B cell (primary cell): ENCODE measurements at regions not wholly inside any gene's neighbourhood (a gene's known extent, or its start where the extent isn't known, plus 50 kb on each side); places are given as distances from the start of the nearest gene placed in this dataset.

ENCODE experiments used
- ATAC-seq: fragments of 200-7000 bp; cut with Tn5 transposase; one replicate; pipeline ENCODE4 v1.10.0; 2021; ENCODE audit warnings: low read depth, mild to moderate bottlenecking, moderate number of reproducible peaks, moderate library complexity
- CTCF ChIA-PET: fragments of 350-600 bp; sonication (Branson Sonifier 250); formaldehyde crosslinking; loops from one replicate; lab custom pipeline; 2021; ENCODE audit warnings: antibody characterized with exemption, inconsistent platforms; lab: Charles Lee
- POLR2A ChIA-PET: fragments of 350-600 bp; sonication (Branson Sonifier 250); formaldehyde crosslinking; loops from one replicate; lab custom pipeline; 2021; ENCODE audit warnings: antibody characterized with exemption; lab: Charles Lee
- DNase-seq: peaks from one replicate; pipeline ENCODE4 v3.0.0; 2013
- H2AFZ ChIP-seq: 2 replicates; pipeline ENCODE4 v1.6.1; 2012; ENCODE audit warnings: mild to moderate bottlenecking, low read depth, low read length; ENCODE audit not compliant: insufficient read depth, poor library complexity, severe bottlenecking
- H3K27ac ChIP-seq, 2 donors: 1 replicate in 1 of 2; 2 replicates in 1 of 2; pipeline ENCODE4 v1.5.1; 2012 to 2013; ENCODE audit warnings: low read length in 2 of 2, mild to moderate bottlenecking in 2 of 2, moderate library complexity in 1 of 2
- H3K27me3 ChIP-seq, 4 experiments: fragments of 200-600 bp in 1 of 4; sonication (generic) in 1 of 4; replicated peaks in 1 of 4; 1 replicate in 2 of 4; 2 replicates in 2 of 4; pipeline versions ENCODE4 v1.6.1 to v1.7.0; 2013 to 2016; ENCODE audit warnings: low read length in 3 of 4, mild to moderate bottlenecking in 2 of 4, mixed read lengths in 1 of 4, moderate library complexity in 1 of 4; ENCODE audit not compliant: insufficient read depth in 4 of 4, control insufficient read depth in 3 of 4; ENCODE audit errors: control extremely low read depth in 1 of 4
- H3K36me3 ChIP-seq, 2 experiments: replicated peaks in 1 of 2; 1 replicate in 1 of 2; 2 replicates in 1 of 2; pipeline versions ENCODE4 v1.6.1 to v1.7.1; 2013; ENCODE audit warnings: low read length in 1 of 2; ENCODE audit not compliant: insufficient read depth in 2 of 2, control insufficient read depth in 1 of 2; ENCODE audit errors: control extremely low read depth in 1 of 2, extremely low read depth in 1 of 2
- H3K4me1 ChIP-seq, 2 donors: fragments of 200-600 bp in 1 of 2; sonication (generic) in 1 of 2; 1 replicate in 1 of 2; 2 replicates in 1 of 2; pipeline versions ENCODE4 v1.5.1 to v1.6.1; 2013 to 2017; ENCODE audit warnings: low read length in 2 of 2; ENCODE audit not compliant: control insufficient read depth in 2 of 2, insufficient read depth in 2 of 2
- H3K4me2 ChIP-seq: replicated peaks from 2 replicates; pipeline ENCODE3; 2012; ENCODE audit warnings: mild to moderate bottlenecking, low read depth, low read length; ENCODE audit not compliant: poor library complexity, severe bottlenecking
- H3K4me3 ChIP-seq, 5 experiments: fragments of 200-600 bp in 1 of 5; sonication (generic) in 1 of 5; 1 replicate in 3 of 5; 2 replicates in 2 of 5; pipeline versions ENCODE4 v1.5.1 to v1.7.0; 2011 to 2016; ENCODE audit warnings: low read length in 4 of 5, mild to moderate bottlenecking in 4 of 5, low read depth in 2 of 5, control low read depth in 1 of 5, moderate library complexity in 1 of 5; ENCODE audit not compliant: insufficient read depth in 1 of 5; ENCODE audit errors: control extremely low read depth in 1 of 5, extremely low read depth in 1 of 5
- H3K79me2 ChIP-seq: fragments of 200-600 bp; sonication (generic); one replicate; pipeline ENCODE4 v1.6.0; 2016; ENCODE audit warnings: low read length; ENCODE audit not compliant: control insufficient read depth, insufficient read depth
- H3K9ac ChIP-seq: fragments of 200-600 bp; sonication (generic); 2 replicates; pipeline ENCODE4 v1.6.1; 2017; ENCODE audit warnings: mild to moderate bottlenecking, low read length, moderate library complexity
- H3K9me3 ChIP-seq, 3 donors: one replicate each; pipeline versions ENCODE4 v1.6.1 to v1.7.1; 2013; ENCODE audit warnings: low read length in 2 of 3; ENCODE audit not compliant: control insufficient read depth in 2 of 3, insufficient read depth in 1 of 3; ENCODE audit errors: control extremely low read depth in 1 of 3
- H4K20me1 ChIP-seq: 2 replicates; pipeline ENCODE4 v1.6.0; 2012; ENCODE audit warnings: mild to moderate bottlenecking, low read length; ENCODE audit not compliant: insufficient read depth, control insufficient read depth, poor library complexity, severe bottlenecking
- H3K27ac Mint-ChIP-seq: one replicate; pipeline ENCODE4 v1.8.0; 2021; ENCODE audit warnings: mixed read lengths
- H3K27me3 Mint-ChIP-seq: one replicate; pipeline ENCODE4 v1.8.0; 2021; ENCODE audit warnings: mixed read lengths
- H3K4me1 Mint-ChIP-seq: one replicate; pipeline ENCODE4 v1.8.0; 2021; ENCODE audit warnings: mixed read lengths
- H3K4me3 Mint-ChIP-seq: one replicate; pipeline ENCODE4 v1.8.0; 2021; ENCODE audit warnings: mixed read lengths
- H3K9me3 Mint-ChIP-seq: one replicate; pipeline ENCODE4 v1.8.0; 2022; ENCODE audit warnings: mixed read lengths; ENCODE audit not compliant: insufficient read depth
- EZH2 ChIP-seq: IDR thresholded peaks from 2 replicates; pipeline ENCODE4 v1.6.1; 2012; ENCODE audit warnings: borderline replicate concordance, low read depth, mild to moderate bottlenecking, moderate library complexity, low read length; ENCODE audit not compliant: insufficient read depth, poor library complexity, severe bottlenecking
- WGBS: methylation state at CpG from one replicate; pipeline ENCODE4 v1.1.5; 2013; ENCODE audit warnings: missing lambda C conversion rate; ENCODE audit not compliant: insufficient coverage; 5-methylcytosine and 5-hydroxymethylcytosine counted together
- intact Hi-C: fragments of 100-400 bp; cut with micrococcal nuclease; formaldehyde crosslinking; loops from one replicate; pipeline ENCODE4 v1.10.0; 2022
- TF ChIP-seq, protein P1 (sequence below): fragments of 200-600 bp; IDR thresholded peaks from one replicate; pipeline ENCODE4 v1.8.0; 2022; ENCODE audit warnings: antibody characterized with exemption, mild to moderate bottlenecking

DNA sequence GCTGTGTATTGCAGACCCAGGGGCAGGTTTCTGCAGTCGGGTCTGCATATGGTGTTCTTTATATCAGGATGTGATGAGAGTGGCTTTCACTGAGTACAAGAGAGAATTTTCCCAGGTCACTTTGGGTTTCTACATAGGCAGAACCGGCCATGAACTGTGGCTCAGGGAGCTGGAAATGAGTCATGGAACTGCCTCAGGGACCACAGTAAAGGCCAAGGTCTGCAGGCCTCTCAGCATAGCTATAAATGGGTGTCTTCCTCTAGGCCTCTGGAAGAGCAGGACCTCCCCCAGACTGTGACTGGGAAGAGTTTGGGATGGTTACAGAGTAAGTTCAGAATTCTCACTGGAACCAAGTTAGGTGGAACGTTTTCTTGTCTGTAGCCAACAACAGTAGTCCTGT, 51.8 kb upstream of the ZNF681 start:
- Mint-ChIP-seq H3K27ac (no peak overlapping the region), H3K27me3 (no peaks in the 10 kb centered on the region), H3K9me3 (peaks cover 3% of the 10 kb centered on the region), H3K4me3 (no peak overlapping the region), H3K4me1 (no peaks in the 10 kb centered on the region)
- no peaks in the 10 kb centered on the region for H3K79me2 ChIP-seq
- H3K9ac ChIP-seq = no peak overlapping the region
- no peak overlapping the region for H3K27ac ChIP-seq
- H4K20me1 ChIP-seq = no peaks in the 10 kb centered on the region
- H3K9me3 ChIP-seq = no peaks in the 10 kb centered on the region
- no peaks in the 10 kb centered on the region for H3K27me3 ChIP-seq
- H3K36me3 ChIP-seq = no peaks in the 10 kb centered on the region
- 61% methylated on average over 3 of the region's 3 CpGs for WGBS
- ChIA-PET POLR2A (no interaction called here), CTCF (no interaction called here)
- no peak overlapping the region for H3K4me3 ChIP-seq
- H3K4me1 ChIP-seq = no peaks in the 10 kb centered on the region
- no peak for DNase-seq
- intact Hi-C loops = no loop called here
- TF ChIP-seq, protein P1, sequence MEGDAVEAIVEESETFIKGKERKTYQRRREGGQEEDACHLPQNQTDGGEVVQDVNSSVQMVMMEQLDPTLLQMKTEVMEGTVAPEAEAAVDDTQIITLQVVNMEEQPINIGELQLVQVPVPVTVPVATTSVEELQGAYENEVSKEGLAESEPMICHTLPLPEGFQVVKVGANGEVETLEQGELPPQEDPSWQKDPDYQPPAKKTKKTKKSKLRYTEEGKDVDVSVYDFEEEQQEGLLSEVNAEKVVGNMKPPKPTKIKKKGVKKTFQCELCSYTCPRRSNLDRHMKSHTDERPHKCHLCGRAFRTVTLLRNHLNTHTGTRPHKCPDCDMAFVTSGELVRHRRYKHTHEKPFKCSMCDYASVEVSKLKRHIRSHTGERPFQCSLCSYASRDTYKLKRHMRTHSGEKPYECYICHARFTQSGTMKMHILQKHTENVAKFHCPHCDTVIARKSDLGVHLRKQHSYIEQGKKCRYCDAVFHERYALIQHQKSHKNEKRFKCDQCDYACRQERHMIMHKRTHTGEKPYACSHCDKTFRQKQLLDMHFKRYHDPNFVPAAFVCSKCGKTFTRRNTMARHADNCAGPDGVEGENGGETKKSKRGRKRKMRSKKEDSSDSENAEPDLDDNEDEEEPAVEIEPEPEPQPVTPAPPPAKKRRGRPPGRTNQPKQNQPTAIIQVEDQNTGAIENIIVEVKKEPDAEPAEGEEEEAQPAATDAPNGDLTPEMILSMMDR = no peak
- no peak for TF ChIP-seq EZH2
- H3K4me2 ChIP-seq = no peak overlapping the region
- no peak for ATAC-seq
- no peak overlapping the region for H2AFZ ChIP-seq
